Neural cell (in vitro differentiated cells): ENCODE measurements at regions not wholly inside any gene's neighbourhood (a gene's known extent, or its start where the extent isn't known, plus 50 kb on each side); places are given as distances from the start of the nearest gene placed in this dataset.

Experiments
- H2AFZ ChIP-seq: fragments of 200-600, 300-800 bp; sonication (generic), shearing (Covaris generic); 2 replicates; pipeline ENCODE4 v1.6.0; 2014; ENCODE audit warnings: low read depth, mild to moderate bottlenecking, antibody characterized with exemption, low read length, moderate library complexity
- H3F3A ChIP-seq: fragments of 200-600 bp; shearing (Covaris generic); 2 replicates; pipeline ENCODE4 v1.6.1; 2016; ENCODE audit warnings: mild to moderate bottlenecking, moderate library complexity, mixed read lengths, antibody characterized with exemption, low read length; ENCODE audit not compliant: insufficient read depth, poor library complexity, severe bottlenecking
- H3K27ac ChIP-seq: fragments of 200-600, 300-800 bp; sonication (generic), shearing (Covaris generic); 2 replicates; pipeline ENCODE4 v1.5.1; 2014; ENCODE audit warnings: mild to moderate bottlenecking, low read length, moderate library complexity
- H3K27me3 ChIP-seq: fragments of 300-800, 200-600 bp; sonication (generic), shearing (Covaris generic); 2 replicates; pipeline ENCODE4 v1.6.0; 2014; ENCODE audit warnings: mild to moderate bottlenecking, low read depth, low read length, moderate library complexity; ENCODE audit not compliant: insufficient read depth
- H3K36me3 ChIP-seq: fragments of 300-800, 200-600 bp; sonication (generic), shearing (Covaris generic); 2 replicates; pipeline ENCODE4 v1.5.1; 2014; ENCODE audit warnings: mild to moderate bottlenecking, antibody characterized with exemption, low read length, moderate library complexity; ENCODE audit not compliant: insufficient read depth
- H3K4me2 ChIP-seq: fragments of 300-800, 200-600 bp; sonication (generic), shearing (Covaris generic); 2 replicates; pipeline ENCODE4 v1.6.0; 2014; ENCODE audit warnings: mild to moderate bottlenecking, low read length
- H3K4me3 ChIP-seq: fragments of 300-800, 200-600 bp; sonication (generic), shearing (Covaris generic); 2 replicates; pipeline ENCODE4 v1.5.1; 2014; ENCODE audit warnings: mild to moderate bottlenecking, low read length, moderate library complexity
- H3K79me2 ChIP-seq: fragments of 200-600 bp; shearing (Covaris generic); replicated peaks from 2 replicates; pipeline ENCODE4 v1.6.0; 2014; ENCODE audit warnings: mild to moderate bottlenecking, low read length, moderate library complexity; ENCODE audit not compliant: insufficient read depth
- H3K9ac ChIP-seq: fragments of 300-800, 200-600 bp; sonication (generic), shearing (Covaris generic); 2 replicates; pipeline ENCODE4 v1.6.1; 2016; ENCODE audit warnings: mild to moderate bottlenecking, low read length, mixed read lengths
- H3K9me2 ChIP-seq: fragments of 200-600 bp; shearing (Covaris generic); 2 replicates; pipeline ENCODE4 v1.6.1; 2016; ENCODE audit warnings: mild to moderate bottlenecking, low read length, mixed read lengths; ENCODE audit not compliant: insufficient read depth
- H3K9me3 ChIP-seq: fragments of 200-600, 300-800 bp; sonication (generic), shearing (Covaris generic); 2 replicates; pipeline ENCODE4 v1.6.1; 2016; ENCODE audit warnings: mild to moderate bottlenecking, mixed run types, low read length, moderate library complexity, mixed read lengths
- H4K20me1 ChIP-seq: fragments of 200-600 bp; shearing (Covaris generic); 2 replicates; pipeline ENCODE4 v1.6.1; 2016; ENCODE audit warnings: mild to moderate bottlenecking, mixed run types; ENCODE audit not compliant: insufficient read depth
- EP300 ChIP-seq: fragments of 450-650 bp; conservative IDR thresholded peaks from 2 replicates; pipeline ENCODE4 v1.6.1; 2014; ENCODE audit warnings: antibody characterized with exemption, mild to moderate bottlenecking, moderate library complexity; ENCODE audit not compliant: poor library complexity, severe bottlenecking
- EZH2 ChIP-seq: fragments of 200-600, 300-800 bp; shearing (Covaris generic), sonication (generic); IDR thresholded peaks from 2 replicates; pipeline ENCODE4 v1.6.1; 2014; ENCODE audit warnings: antibody characterized with exemption, low read length, borderline replicate concordance, mild to moderate bottlenecking; ENCODE audit not compliant: insufficient read depth, poor library complexity, severe bottlenecking
- MXI1 ChIP-seq: fragments of 450-650 bp; conservative IDR thresholded peaks from 2 replicates; pipeline ENCODE4 v1.6.1; 2014; ENCODE audit warnings: antibody characterized with exemption, mild to moderate bottlenecking; ENCODE audit not compliant: poor library complexity, severe bottlenecking
- POLR2AphosphoS5 ChIP-seq: IDR thresholded peaks from 2 replicates; pipeline ENCODE4 v1.6.1; 2012
- RAD21 ChIP-seq: fragments of 450-650 bp; conservative IDR thresholded peaks from 2 replicates; pipeline ENCODE4 v1.6.1; 2014; ENCODE audit warnings: antibody characterized with exemption, mild to moderate bottlenecking, moderate library complexity
- SMC3 ChIP-seq: fragments of 450-650 bp; conservative IDR thresholded peaks from 2 replicates; pipeline ENCODE4 v1.6.1; 2014; ENCODE audit warnings: antibody characterized with exemption, mild to moderate bottlenecking, moderate library complexity; ENCODE audit not compliant: poor library complexity
- TAF1 ChIP-seq: IDR thresholded peaks from 2 replicates; pipeline ENCODE4 v1.6.1; 2012; ENCODE audit warnings: low read depth
- TF ChIP-seq, protein P1 (sequence below): IDR thresholded peaks from 2 replicates; pipeline ENCODE4 v1.6.1; 2012; ENCODE audit warnings: borderline replicate concordance
- TF ChIP-seq, protein P2 (sequence below): fragments of 450-650 bp; IDR thresholded peaks from 2 replicates; pipeline ENCODE4 v1.5.1; 2014; ENCODE audit warnings: antibody characterized with exemption, mild to moderate bottlenecking, moderate library complexity; ENCODE audit not compliant: poor library complexity, severe bottlenecking

DNA sequence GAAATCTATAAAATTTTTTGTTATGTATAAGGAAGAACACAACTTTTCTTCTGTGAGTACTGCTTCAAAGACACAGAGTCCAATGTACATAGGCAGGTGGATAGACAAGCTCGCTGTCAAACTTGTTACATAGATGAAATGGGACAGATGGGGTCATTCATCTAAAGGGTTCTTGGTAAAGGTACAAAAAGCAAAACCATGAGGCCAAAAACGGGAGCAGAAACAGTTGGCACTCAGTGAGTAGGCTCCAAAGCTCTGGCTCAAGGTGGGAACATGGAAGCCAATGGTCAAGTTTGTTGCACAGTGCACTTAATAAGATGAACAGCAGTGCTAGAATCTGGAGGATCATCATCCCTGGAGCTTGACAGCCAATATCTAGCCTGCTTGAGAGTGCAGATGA is 979.0 kb upstream of the EEF2KMT start:
- H3K79me2 ChIP-seq: no peaks in the 10 kb centered on the region
- H2AFZ ChIP-seq: no peak overlapping the region
- no peak overlapping the region for H3K27ac ChIP-seq

DNA sequence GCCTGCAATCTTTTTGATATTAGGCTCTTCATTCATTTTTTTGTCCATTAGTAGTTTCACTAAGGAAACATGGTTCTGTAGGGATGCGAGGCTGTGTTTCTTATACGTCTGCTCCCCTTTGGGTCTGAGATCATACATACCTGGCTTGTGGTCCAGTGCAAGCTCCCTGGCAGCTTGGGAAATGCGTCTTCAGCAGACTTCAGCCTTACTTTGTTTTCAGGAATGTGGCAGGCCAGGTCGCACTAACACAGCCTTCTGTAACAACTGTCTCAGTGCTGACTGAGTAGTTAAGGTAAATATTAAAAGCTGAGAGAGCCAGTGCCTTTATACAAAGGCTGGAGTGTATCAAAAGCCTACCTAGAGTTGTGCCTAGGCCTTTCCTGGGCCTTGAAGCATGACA is 970.5 kb upstream of the EEF2KMT start:
- Histone ChIP-seq H3K9me3 (no peaks in the 10 kb centered on the region), H3K9ac (no peak overlapping the region), H2AFZ (no peak overlapping the region), H3K27ac (peak overlapping the region; percentile 48), H3K79me2 (no peaks in the 10 kb centered on the region), H3K4me2 (no peak overlapping the region), H3K27me3 (no peaks in the 10 kb centered on the region), H3K36me3 (peaks cover 5% of the 10 kb centered on the region), H3K9me2 (no peaks in the 10 kb centered on the region), H3K4me3 (no peak overlapping the region), H4K20me1 (no peaks in the 10 kb centered on the region), H3F3A (peaks cover 5% of the 10 kb centered on the region)
- TF ChIP-seq MXI1: no peak
- no peak for TF ChIP-seq TAF1
- no peak for TF ChIP-seq RAD21
- no peak for TF ChIP-seq EZH2
- TF ChIP-seq POLR2AphosphoS5: no peak
- TF ChIP-seq, protein P1, sequence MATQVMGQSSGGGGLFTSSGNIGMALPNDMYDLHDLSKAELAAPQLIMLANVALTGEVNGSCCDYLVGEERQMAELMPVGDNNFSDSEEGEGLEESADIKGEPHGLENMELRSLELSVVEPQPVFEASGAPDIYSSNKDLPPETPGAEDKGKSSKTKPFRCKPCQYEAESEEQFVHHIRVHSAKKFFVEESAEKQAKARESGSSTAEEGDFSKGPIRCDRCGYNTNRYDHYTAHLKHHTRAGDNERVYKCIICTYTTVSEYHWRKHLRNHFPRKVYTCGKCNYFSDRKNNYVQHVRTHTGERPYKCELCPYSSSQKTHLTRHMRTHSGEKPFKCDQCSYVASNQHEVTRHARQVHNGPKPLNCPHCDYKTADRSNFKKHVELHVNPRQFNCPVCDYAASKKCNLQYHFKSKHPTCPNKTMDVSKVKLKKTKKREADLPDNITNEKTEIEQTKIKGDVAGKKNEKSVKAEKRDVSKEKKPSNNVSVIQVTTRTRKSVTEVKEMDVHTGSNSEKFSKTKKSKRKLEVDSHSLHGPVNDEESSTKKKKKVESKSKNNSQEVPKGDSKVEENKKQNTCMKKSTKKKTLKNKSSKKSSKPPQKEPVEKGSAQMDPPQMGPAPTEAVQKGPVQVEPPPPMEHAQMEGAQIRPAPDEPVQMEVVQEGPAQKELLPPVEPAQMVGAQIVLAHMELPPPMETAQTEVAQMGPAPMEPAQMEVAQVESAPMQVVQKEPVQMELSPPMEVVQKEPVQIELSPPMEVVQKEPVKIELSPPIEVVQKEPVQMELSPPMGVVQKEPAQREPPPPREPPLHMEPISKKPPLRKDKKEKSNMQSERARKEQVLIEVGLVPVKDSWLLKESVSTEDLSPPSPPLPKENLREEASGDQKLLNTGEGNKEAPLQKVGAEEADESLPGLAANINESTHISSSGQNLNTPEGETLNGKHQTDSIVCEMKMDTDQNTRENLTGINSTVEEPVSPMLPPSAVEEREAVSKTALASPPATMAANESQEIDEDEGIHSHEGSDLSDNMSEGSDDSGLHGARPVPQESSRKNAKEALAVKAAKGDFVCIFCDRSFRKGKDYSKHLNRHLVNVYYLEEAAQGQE: no peak
- TF ChIP-seq, protein P2, sequence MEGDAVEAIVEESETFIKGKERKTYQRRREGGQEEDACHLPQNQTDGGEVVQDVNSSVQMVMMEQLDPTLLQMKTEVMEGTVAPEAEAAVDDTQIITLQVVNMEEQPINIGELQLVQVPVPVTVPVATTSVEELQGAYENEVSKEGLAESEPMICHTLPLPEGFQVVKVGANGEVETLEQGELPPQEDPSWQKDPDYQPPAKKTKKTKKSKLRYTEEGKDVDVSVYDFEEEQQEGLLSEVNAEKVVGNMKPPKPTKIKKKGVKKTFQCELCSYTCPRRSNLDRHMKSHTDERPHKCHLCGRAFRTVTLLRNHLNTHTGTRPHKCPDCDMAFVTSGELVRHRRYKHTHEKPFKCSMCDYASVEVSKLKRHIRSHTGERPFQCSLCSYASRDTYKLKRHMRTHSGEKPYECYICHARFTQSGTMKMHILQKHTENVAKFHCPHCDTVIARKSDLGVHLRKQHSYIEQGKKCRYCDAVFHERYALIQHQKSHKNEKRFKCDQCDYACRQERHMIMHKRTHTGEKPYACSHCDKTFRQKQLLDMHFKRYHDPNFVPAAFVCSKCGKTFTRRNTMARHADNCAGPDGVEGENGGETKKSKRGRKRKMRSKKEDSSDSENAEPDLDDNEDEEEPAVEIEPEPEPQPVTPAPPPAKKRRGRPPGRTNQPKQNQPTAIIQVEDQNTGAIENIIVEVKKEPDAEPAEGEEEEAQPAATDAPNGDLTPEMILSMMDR: no peak
- TF ChIP-seq SMC3: no peak
- no peak for TF ChIP-seq EP300

More for the DNA sequence above, 979.0 kb upstream of the EEF2KMT start:
- H3K36me3 ChIP-seq: peaks cover 5% of the 10 kb centered on the region
- no peaks in the 10 kb centered on the region for H3K9me2 ChIP-seq
- H3K9ac ChIP-seq: no peak overlapping the region
- TF ChIP-seq EP300 (no peak), POLR2AphosphoS5 (no peak), EZH2 (no peak), RAD21 (no peak), MXI1 (no peak), SMC3 (no peak), TAF1 (no peak)
- TF ChIP-seq, protein P2: no peak
- TF ChIP-seq, protein P1: no peak
- H3K27me3 ChIP-seq: no peaks in the 10 kb centered on the region
- H3F3A ChIP-seq: no peaks in the 10 kb centered on the region
- H3K4me2 ChIP-seq: no peak overlapping the region
- no peaks in the 10 kb centered on the region for H4K20me1 ChIP-seq
- H3K9me3 ChIP-seq: no peaks in the 10 kb centered on the region
- H3K4me3 ChIP-seq: no peak overlapping the region
